Loucy (cell line): ENCODE measurements at regions not wholly inside any gene's neighbourhood (a gene's known extent, or its start where the extent isn't known, plus 50 kb on each side); places are given as distances from the start of the nearest gene placed in this dataset.

Experiments used
- H2AFZ ChIP-seq: fragments of 200-600 bp; sonication (generic); 2 replicates; pipeline ENCODE4 v1.6.0; 2016; ENCODE audit warnings: antibody characterized with exemption, mild to moderate bottlenecking, low read length, moderate library complexity
- H3F3A ChIP-seq: fragments of 200-600 bp; 2 replicates; pipeline ENCODE4 v1.6.0; 2016; ENCODE audit warnings: antibody characterized with exemption, low read depth, mild to moderate bottlenecking
- H3K27me3 ChIP-seq: fragments of 200-600 bp; sonication (generic); 2 replicates; pipeline ENCODE4 v1.6.1; 2014; ENCODE audit warnings: low read length, mild to moderate bottlenecking; ENCODE audit not compliant: insufficient read depth, poor library complexity, severe bottlenecking
- H3K36me3 ChIP-seq: fragments of 200-600 bp; sonication (generic); 2 replicates; pipeline ENCODE4 v1.6.1; 2016; ENCODE audit warnings: low read length; ENCODE audit not compliant: insufficient read depth
- H3K4me1 ChIP-seq: fragments of 200-600 bp; sonication (generic); 2 replicates; pipeline ENCODE4 v1.5.1; 2014; ENCODE audit warnings: low read length, mild to moderate bottlenecking; ENCODE audit not compliant: insufficient read depth, poor library complexity, severe bottlenecking
- H3K4me2 ChIP-seq: fragments of 200-600 bp; sonication (generic); 2 replicates; pipeline ENCODE4 v1.6.0; 2014; ENCODE audit warnings: antibody characterized with exemption, low read length, low read depth, mild to moderate bottlenecking; ENCODE audit not compliant: poor library complexity, severe bottlenecking
- H3K4me3 ChIP-seq: fragments of 200-600 bp; sonication (generic); 2 replicates; pipeline ENCODE4 v1.5.1; 2014; ENCODE audit warnings: low read length, mild to moderate bottlenecking, mixed read lengths; ENCODE audit not compliant: poor library complexity, severe bottlenecking
- H3K79me2 ChIP-seq: fragments of 200-600 bp; sonication (generic); 2 replicates; pipeline ENCODE4 v1.6.1; 2014; ENCODE audit warnings: low read length; ENCODE audit not compliant: insufficient read depth
- H3K9ac ChIP-seq: fragments of 200-600 bp; sonication (generic); 2 replicates; pipeline ENCODE4 v1.6.0; 2014; ENCODE audit warnings: mild to moderate bottlenecking, low read depth, low read length, moderate library complexity; ENCODE audit not compliant: poor library complexity, severe bottlenecking
- H3K9me2 ChIP-seq: fragments of 200-600 bp; sonication (generic); replicated peaks from 2 replicates; pipeline ENCODE4 v1.6.1; 2016; ENCODE audit warnings: low read depth, low read length, mixed read lengths
- H3K9me3 ChIP-seq: fragments of 200-600 bp; sonication (generic); 2 replicates; pipeline ENCODE4 v1.6.1; 2014; ENCODE audit warnings: mild to moderate bottlenecking, antibody characterized with exemption, low read length, low read depth; ENCODE audit not compliant: insufficient read depth
- H4K20me1 ChIP-seq: fragments of 200-600 bp; sonication (generic); 2 replicates; pipeline ENCODE4 v1.6.0; 2014; ENCODE audit warnings: antibody characterized with exemption, low read length, mild to moderate bottlenecking; ENCODE audit not compliant: insufficient read depth, poor library complexity, severe bottlenecking
- CTCF ChIP-seq: fragments of 200-600 bp; sonication (generic); conservative IDR thresholded peaks from 2 replicates; pipeline ENCODE4 v1.5.1; 2014; ENCODE audit warnings: mild to moderate bottlenecking, antibody characterized with exemption, low read length
- EZH2phosphoT487 ChIP-seq: fragments of 200-600 bp; IDR thresholded peaks from 2 replicates; pipeline ENCODE4 v1.6.1; 2018; ENCODE audit warnings: antibody characterized with exemption, mild to moderate bottlenecking, moderate library complexity, borderline replicate concordance

GRCh38 chr11:38672445-38672844 is 2074.4 kb upstream of the RAG2 start:
- Histone ChIP-seq H3K36me3 (no peaks in the 10 kb centered on the region), H3K4me3 (no peak overlapping the region), H3K9ac (no peak overlapping the region), H3K9me2 (no peaks in the 10 kb centered on the region), H3K4me2 (no peak overlapping the region), H3F3A (no peaks in the 10 kb centered on the region), H3K79me2 (no peaks in the 10 kb centered on the region), H3K27me3 (no peaks in the 10 kb centered on the region), H4K20me1 (no peaks in the 10 kb centered on the region), H3K4me1 (no peaks in the 10 kb centered on the region), H3K9me3 (no peaks in the 10 kb centered on the region), H2AFZ (no peak overlapping the region)
- TF ChIP-seq CTCF (no peak), EZH2phosphoT487 (no peak)

GRCh38 chr11:38667359-38667758 is 2069.3 kb upstream of the RAG2 start:
- Histone ChIP-seq H2AFZ (no peak overlapping the region), H3K36me3 (no peaks in the 10 kb centered on the region), H3K4me2 (no peak overlapping the region), H3F3A (no peaks in the 10 kb centered on the region), H3K9me3 (no peaks in the 10 kb centered on the region), H3K79me2 (no peaks in the 10 kb centered on the region), H3K9ac (no peak overlapping the region), H3K9me2 (no peaks in the 10 kb centered on the region), H3K4me3 (no peak overlapping the region), H3K4me1 (no peaks in the 10 kb centered on the region), H3K27me3 (no peaks in the 10 kb centered on the region), H4K20me1 (no peaks in the 10 kb centered on the region)
- TF ChIP-seq CTCF (no peak), EZH2phosphoT487 (no peak)

GRCh38 chr11:38648604-38649003 is 2050.6 kb upstream of the RAG2 start:
- no peak overlapping the region for H3K4me2 ChIP-seq
- H3K9ac ChIP-seq = no peak overlapping the region
- no peaks in the 10 kb centered on the region for H3K9me2 ChIP-seq
- H3F3A ChIP-seq = no peaks in the 10 kb centered on the region
- no peak for TF ChIP-seq CTCF
- no peak for TF ChIP-seq EZH2phosphoT487
- H3K27me3 ChIP-seq = no peaks in the 10 kb centered on the region
- H4K20me1 ChIP-seq = no peaks in the 10 kb centered on the region
- no peaks in the 10 kb centered on the region for H3K4me1 ChIP-seq
- no peak overlapping the region for H2AFZ ChIP-seq
- no peak overlapping the region for H3K4me3 ChIP-seq
- no peaks in the 10 kb centered on the region for H3K36me3 ChIP-seq
- H3K79me2 ChIP-seq = no peaks in the 10 kb centered on the region
- no peaks in the 10 kb centered on the region for H3K9me3 ChIP-seq
